COR-L47 (cell line): ENCODE measurements at regions not wholly inside any gene's neighbourhood (a gene's known extent, or its start where the extent isn't known, plus 50 kb on each side); places are given as distances from the start of the nearest gene placed in this dataset.
"Not testable (repeated sequence)": the region's sequence is repeated elsewhere in the genome, so short reads cannot be mapped to it uniquely, and the experiment has no call there.

Experiments
- DNase-seq: peaks from one replicate; lab custom pipeline; 2025; lab: John Stamatoyannopoulos, UW

DNA sequence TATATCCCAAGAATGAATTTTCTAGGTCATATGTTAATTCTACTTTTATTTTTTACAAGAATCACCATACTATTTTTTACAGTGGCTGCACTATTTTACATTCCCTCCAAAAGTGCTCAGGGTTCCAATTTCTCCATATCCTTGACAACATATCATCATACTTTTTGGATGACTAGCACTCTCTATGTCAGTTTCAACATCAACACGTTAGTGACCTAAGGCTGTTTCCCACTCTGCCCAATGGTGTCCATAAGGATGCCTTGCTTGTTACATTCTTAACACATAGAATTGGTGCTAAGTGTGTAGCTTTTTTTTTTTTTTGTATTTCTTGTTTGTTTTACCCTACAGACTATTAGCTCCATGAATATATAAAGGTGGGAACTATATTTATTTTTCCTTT, 175.4 kb downstream of the PCDH10 start:
- no peak for DNase-seq

DNA sequence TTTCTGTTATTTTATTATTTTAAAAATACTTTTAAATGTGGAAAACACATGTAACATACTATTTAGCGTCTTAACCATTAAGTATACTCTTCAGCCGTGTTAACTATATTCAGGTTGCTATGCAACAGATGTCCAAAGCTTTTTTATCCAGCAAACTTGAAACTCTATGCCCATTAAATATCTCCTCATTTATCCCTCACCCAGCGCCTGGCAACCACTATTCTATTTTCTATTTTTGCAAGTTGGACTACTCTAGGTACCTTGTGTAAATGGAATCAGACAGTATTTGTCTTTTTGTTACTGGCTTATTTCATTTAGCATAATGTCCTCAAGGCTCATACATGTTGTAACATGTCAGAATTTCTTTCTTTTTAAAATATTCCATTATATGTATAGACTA, 174.6 kb downstream of the PCDH10 start:
- DNase-seq = no peak

DNA sequence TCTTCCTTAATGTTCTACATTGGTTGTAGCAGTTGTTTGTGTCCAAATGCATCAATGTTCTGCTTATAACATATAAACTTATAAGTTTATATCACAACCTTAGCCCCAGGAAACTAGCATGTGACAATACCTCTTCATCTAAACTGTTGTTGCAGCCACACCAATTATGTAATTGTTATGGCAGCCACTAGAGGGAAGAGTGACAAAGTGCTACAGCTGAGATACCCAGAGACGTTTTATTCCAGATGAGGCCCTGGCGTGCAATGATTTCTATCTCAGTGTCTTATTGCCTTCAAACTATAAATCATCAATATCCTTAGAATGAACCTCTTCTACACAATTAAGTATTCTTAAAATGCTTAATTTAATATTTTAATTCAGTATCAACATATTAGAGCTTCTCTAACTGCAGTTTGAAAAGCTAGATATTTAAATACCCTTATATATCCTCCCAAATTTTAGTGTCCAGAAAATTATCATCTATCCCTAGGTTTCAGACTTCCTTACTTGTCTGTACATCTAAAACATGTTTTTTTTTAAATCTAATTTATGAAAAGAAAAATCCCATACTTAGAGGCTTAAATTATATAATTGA, 171.6 kb downstream of the PCDH10 start:
- DNase-seq = peak; percentile 28

DNA sequence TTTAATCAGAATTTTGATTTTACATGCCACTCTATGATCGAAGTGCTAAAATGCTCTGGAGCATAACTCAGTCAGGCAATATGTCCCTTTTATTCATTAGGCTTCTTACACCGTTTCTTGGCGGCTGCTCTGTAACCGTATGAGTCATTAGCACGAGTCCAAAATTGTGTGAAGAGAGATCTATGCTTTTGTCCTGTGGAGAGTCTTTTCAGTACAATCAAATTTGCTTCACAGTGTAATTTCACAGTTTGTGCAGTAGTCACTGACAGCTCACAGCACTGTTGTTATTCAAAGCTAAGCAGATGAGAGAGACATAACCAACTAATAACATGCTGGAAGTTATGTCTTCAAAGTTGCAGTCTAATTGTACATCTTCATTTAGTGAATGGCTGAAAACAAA, 167.8 kb downstream of the PCDH10 start:
- DNase-seq = no peak

DNA sequence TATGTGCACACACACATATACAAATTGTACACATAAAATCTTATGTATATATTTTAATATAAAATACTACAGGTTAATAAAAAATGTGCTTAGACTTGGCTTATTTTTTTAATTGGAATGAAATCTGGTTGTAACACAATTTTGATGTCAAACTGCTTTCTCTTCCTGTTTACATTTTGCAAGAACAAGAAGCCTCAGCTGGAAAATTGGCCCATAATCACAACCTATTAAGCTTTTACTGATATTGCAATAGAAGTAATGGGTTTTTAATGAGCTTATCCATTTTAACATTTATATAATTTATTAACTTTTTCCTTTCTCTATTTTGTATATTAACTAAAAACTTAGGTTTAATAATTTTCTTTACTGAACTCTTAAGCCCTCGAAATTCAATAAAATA, 165.9 kb downstream of the PCDH10 start:
- DNase-seq = no peak

DNA sequence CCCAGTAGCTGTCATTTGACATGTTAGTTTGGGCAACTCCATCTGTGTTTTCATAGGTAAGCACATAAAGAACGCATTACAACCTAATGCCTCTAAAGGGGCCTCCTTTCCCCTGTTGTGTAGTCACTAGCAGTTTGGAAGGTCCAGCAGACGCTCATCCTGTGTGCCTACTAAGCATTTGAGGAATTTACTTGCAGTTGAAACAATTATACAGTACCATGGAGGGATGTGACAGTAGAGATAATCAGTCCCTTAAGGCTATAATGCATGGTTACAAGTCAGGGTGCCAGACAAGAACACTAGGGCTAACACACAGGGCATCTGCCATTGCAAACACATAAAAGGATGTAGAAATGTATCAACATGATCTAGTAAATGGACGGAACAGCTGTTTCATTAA, 138.3 kb downstream of the PCDH10 start:
- DNase-seq = no peak

DNA sequence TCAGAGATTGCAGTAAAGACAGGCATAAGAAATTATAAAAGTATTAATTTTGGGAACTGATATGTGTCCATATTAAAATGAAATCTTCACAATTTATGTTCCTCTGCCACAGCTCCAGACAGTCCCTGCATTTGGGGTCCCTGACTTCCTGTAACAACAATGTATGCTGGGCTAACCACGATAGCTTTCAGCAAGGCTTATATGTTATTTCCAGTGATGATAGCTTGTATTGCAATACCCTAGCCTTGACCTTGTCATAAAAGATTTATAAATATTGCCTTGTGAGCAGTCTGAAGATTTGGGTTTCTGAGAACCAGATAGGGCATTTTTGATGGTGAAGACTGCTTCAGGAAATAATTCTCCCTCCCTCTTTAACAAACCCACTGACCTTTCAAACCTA, 129.5 kb downstream of the PCDH10 start:
- DNase-seq = no peak

DNA sequence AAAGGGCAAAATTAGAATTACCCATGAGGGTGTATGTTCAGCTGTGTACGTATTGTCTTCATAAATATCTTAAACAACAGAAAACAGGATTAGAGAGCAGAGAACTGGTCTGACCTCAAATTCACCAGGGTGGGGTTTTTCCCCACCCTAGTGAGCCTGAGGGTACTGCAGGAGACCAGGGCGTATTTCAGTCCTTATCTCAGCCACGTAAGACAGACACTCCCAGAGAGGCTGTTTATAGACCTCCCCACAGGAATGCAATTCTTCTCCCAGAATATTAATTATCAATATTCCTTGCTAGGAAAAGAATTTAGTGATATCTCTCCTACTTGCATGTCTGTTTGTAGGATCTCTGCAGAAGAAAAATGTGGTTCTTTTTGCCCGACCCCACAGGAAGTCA, 128.8 kb downstream of the PCDH10 start:
- DNase-seq = not testable (repeated sequence)

DNA sequence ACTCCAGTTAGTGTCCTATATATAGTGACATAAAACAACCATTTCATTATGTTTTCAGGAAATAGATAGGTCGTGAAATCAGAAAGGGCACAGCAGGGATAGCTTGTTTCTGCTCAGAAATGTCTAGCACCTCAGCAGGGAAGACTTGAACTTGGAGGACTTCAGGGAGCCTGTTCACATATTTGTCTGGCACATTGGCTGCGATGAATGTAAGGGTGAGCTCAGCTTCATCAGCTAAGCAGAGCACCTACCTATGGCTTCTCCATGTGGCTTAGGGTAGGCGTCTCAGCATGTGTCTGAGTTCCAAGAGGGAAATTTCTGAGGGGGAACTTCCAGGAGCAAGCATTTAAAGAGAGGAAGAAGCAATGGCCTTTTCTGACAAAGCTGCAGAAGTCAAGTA, 126.2 kb downstream of the PCDH10 start:
- DNase-seq = no peak

DNA sequence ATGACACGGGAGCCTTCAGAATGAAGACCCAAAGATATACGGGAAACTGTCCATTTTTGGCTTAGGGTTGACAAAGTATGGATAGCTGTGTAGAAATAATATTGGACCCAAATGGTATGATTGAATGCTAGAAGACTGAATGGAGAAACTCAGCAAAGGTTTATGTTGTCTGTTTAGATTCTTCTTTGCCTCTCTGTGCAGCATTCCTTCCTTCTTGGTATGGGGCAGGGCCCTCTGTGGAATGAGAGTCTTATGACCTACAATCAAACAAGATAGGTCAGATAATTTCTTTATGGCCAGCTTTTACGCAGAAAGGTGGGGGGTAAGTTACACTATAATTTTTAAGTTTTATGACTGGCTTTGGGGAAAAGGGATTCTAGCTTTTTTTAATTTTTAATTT, 124.3 kb downstream of the PCDH10 start:
- DNase-seq = no peak

DNA sequence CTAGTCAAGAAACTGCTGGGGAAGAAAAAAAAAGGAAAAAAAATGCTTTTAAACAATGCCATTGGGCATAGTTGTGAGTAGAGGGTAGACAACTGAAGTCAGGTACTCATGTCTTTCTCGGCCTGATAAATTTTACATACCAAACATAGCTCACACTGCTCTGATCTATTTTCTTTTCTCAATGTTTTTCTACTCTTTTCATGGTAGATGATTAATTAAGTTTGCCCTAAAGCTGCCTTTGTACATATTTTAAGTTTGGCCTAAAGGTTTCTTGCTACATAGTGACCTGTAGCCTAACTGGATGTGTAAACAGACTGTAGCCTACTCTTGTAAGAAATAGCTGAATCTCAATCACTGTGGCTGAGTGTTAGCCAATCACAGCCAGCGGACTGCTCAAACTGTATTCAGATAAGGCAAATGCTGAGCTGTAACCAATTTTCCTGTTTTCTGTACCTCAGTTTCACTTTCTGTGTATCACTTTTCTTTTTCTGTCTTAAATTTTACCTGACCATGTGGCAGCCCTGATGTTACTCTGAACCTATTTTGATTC, 121.0 kb downstream of the PCDH10 start:
- DNase-seq = no peak

DNA sequence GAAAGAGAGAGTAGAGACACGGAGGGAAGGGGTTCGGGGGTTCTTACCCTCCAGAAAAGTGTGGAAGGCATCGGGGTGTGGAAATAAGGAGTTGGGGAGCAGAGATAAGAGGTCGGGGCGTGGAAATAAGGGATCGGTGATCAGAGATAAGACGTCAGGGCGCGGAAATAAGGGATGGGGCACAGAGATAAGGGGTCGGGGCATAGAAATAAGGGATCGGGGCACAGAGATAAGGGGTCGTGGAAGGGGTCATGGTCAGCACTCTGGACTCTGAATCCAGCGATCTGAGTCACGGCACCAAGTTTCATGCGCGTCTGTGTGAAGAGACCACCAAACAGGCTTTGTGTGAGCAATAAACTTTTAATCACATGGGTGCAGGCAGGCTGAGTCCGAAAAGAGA, 119.1 kb downstream of the PCDH10 start:
- no peak for DNase-seq

DNA sequence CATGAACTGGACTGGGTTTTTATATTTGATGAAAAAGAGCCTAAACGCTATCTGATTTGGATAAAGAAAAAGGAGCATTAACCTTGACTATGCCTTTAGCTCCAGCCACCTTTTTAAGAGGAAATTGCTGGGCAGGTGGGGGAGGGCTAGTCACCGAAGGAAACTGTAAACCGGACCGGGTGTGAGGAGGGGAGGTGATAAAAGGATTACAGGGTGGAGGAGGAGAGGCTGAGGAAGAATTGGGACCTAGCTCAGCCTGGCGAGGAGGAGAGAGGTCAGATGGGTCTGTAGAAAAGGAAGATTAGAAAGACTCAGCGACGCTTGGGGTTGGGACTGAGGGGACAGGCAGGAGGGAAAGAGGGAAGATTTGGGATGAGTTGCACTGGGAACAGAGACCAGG, 118.4 kb downstream of the PCDH10 start:
- DNase-seq = not testable (repeated sequence)

DNA sequence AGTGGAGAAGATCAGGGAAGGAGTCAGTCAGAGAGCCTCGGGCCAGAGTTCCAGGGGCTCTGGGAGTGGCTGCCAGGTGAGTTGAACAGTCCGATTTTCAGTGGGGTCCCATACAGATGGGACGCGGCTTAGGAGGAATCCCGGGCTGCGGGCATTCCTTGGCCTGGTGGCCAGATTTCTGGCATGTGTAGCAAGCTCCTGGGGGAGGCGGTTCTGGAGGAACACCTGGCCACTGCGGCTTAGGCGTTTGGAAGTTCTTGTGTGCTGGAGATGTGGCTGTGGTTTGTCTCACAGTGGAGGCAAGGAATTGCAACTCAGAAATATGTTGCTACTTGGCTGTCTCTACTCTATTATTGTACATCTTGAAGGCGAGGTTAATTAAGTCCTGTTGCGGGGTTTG, 117.9 kb downstream of the PCDH10 start:
- DNase-seq = not testable (repeated sequence)

DNA sequence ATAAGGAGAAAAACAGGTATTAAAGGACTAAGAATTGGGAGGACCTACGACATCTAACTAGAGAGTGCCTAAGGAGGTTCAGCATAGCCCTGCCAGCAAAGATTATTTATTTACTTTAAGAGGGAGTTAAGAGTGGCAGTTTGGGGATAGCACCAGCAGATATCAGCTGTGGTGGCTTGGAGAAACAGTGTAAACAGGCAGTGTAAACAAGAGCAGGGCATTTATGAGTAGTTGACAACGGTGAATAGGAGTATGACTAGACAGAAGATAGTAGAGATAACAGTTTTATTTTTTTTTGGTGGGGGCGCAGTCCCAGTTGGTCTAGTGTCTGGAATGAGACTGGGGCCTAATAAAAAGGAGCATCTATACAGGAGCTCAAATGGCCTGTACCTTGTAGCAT, 115.2 kb downstream of the PCDH10 start:
- not testable (repeated sequence) for DNase-seq

DNA sequence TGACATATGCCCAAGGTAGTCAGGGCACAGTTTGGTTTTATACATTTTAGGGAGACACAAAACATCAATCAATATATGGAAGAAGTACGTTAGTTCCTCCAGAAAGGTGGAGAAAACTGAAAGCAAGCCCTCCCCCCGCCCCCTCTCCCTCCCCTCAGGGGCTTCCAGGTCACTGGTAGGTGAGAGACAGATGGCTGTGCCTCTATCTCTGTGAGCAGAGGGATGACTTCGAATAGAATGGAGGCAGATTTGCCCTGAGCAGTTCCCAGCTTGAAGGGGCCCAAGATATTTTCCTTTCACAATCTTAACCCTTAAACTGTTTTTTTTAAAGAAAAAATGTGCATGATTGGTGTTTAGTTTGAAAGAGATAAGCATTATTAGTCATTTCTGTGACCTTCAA, 114.0 kb downstream of the PCDH10 start:
- DNase-seq = no peak

DNA sequence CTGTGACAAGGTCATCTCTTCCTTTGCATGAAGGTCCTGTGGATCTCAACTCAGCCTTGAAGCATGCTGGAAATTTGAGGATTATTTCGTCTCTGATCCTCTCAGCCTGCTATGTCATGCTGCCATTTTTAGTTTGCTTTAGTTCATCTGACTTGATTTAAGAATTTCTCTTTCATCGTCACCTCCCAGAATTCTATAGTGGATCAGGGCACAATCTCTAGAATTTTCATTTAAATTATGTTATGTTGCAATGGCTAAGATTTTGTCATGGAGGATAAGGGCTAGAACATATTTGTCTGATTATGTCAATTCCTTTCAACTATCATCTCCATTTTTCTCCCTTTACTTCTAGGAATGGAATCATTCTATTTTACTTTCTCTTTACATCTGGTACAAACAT, 98.8 kb downstream of the PCDH10 start:
- no peak for DNase-seq

DNA sequence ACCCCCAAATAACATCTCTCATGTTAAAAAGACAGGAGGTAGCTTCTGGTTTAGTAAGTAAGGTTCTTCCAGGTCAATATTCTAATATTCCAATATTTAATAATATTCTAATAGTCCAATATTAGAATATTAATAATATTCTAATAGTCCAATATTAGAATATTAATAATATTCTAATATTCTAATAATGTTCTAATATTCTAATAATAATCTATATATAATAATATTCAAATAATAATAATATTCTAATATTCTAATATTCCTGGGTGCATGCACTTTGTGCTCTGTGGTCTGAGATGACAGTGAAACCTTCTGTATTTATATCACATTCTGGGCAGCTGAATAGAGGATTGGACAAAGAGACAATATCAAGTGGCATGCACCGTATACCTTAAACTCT, 96.1 kb downstream of the PCDH10 start:
- no peak for DNase-seq
